ENCODE measurements at regions not wholly inside any gene's neighbourhood (a gene's known extent, or its start where the extent isn't known, plus 50 kb on each side); places are given as distances from the start of the nearest gene placed in this dataset.

DNA sequence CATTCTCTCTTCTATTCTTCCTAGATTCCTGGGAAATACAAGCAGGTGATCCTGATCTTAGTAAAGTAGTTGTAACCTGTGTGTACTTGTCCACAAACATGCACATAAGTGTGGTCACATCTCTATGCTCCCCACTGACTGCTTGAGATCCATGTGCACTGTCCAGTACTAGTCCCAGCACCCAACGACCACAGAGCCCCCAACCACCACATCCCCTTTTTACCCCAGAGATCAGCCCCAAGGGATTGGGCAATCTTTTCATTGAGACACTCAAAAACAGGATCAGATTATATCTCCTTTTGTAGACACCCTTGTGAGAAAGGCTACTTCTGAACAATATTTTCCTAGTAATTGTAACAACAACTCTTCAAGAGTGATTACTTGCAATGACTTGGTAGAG lies 240.6 kb downstream of the ACTL7B start:
- TF ChIP-seq POLR2A (IDR thresholded peaks at IDR 0.05) (no peak), EP300 (IDR thresholded peaks at IDR 0.05) (no peak), POLR2AphosphoS5 (IDR thresholded peaks at IDR 0.05) (no peak)
- TF ChIP-seq, protein P1, sequence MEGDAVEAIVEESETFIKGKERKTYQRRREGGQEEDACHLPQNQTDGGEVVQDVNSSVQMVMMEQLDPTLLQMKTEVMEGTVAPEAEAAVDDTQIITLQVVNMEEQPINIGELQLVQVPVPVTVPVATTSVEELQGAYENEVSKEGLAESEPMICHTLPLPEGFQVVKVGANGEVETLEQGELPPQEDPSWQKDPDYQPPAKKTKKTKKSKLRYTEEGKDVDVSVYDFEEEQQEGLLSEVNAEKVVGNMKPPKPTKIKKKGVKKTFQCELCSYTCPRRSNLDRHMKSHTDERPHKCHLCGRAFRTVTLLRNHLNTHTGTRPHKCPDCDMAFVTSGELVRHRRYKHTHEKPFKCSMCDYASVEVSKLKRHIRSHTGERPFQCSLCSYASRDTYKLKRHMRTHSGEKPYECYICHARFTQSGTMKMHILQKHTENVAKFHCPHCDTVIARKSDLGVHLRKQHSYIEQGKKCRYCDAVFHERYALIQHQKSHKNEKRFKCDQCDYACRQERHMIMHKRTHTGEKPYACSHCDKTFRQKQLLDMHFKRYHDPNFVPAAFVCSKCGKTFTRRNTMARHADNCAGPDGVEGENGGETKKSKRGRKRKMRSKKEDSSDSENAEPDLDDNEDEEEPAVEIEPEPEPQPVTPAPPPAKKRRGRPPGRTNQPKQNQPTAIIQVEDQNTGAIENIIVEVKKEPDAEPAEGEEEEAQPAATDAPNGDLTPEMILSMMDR (IDR thresholded peaks at IDR 0.05) = no peak
- ATAC-seq (ENCODE audit: low FRiP score in 2 of 2) = no peak
- no peaks in the 10 kb centered on the region for H3K27me3 ChIP-seq
- H3K36me3 ChIP-seq = no peaks in the 10 kb centered on the region
- no peak for DNase-seq
- H3K27ac ChIP-seq = no peak overlapping the region
- H3K4me1 ChIP-seq = no peaks in the 10 kb centered on the region
- H3K9me3 ChIP-seq = no peaks in the 10 kb centered on the region
- H3K4me3 ChIP-seq = no peak overlapping the region
- WGBS, 2 donors = 15 to 50% methylated on average over 1 of the region's 1 CpG

DNA sequence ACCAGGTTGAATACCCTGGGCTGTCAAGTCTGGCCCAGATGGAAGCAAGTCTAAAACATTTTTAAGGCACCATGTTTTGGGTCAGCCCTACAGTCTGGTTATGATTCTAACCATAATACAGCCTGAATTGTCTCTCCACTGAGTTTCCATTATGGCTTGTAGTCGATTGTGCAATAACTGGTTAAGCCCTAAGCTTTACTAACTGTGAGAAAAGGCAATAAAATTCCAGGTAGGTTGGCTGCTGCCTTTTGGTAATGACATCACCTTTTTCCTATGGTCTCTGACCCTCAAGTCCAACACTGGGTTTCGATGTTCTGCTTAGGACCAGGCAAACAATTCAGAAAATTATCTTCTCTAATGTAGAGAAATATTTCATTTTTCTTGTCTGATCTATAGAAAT lies 243.3 kb downstream of the ACTL7B start:
- Histone ChIP-seq H3K4me1 (no peaks in the 10 kb centered on the region), H3K4me3 (no peak overlapping the region), H3K9me3 (no peaks in the 10 kb centered on the region), H3K27me3 (no peaks in the 10 kb centered on the region), H3K27ac (no peak overlapping the region), H3K36me3 (no peaks in the 10 kb centered on the region)
- WGBS, 2 donors = 72 to 90% methylated on average over 2 of the region's 2 CpGs
- ATAC-seq (ENCODE audit: low FRiP score in 2 of 2) = no peak
- no peak for TF ChIP-seq POLR2A (IDR thresholded peaks at IDR 0.05)
- TF ChIP-seq, protein P1 (IDR thresholded peaks at IDR 0.05) = no peak
- DNase-seq = no peak

DNA sequence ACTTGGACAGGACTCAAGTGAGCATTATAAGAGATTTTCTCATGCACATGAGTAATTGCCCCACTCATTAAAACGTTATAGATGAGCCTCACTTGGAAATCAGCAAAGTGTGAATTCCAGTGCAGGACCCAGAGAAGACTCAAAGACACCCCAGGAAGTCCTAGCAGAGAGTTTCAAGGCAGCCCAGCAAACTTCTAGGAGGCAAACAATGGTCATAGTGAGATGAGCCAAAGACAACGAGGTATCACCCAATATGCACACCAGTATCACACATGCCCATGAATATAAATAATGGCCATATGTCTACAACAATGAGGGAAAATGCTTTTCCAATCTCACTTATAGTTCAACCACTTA lies 245.9 kb downstream of the ACTL7B start:
- H3K36me3 ChIP-seq = no peaks in the 10 kb centered on the region
- H3K4me3 ChIP-seq = no peak overlapping the region
- TF ChIP-seq POLR2AphosphoS5 (IDR thresholded peaks at IDR 0.05) (no peak), POLR2A (IDR thresholded peaks at IDR 0.05) (no peak), EP300 (IDR thresholded peaks at IDR 0.05) (no peak)
- TF ChIP-seq, protein P1 (IDR thresholded peaks at IDR 0.05) = no peak
- no peaks in the 10 kb centered on the region for H3K4me1 ChIP-seq
- no peaks in the 10 kb centered on the region for H3K27me3 ChIP-seq
- no peaks in the 10 kb centered on the region for H3K9me3 ChIP-seq
- H3K27ac ChIP-seq = no peak overlapping the region
- no peak for ATAC-seq (ENCODE audit: low FRiP score in 2 of 2)
- WGBS, 2 donors = 47 to 49% methylated on average over 2 of the region's 2 CpGs
- DNase-seq = no peak

DNA sequence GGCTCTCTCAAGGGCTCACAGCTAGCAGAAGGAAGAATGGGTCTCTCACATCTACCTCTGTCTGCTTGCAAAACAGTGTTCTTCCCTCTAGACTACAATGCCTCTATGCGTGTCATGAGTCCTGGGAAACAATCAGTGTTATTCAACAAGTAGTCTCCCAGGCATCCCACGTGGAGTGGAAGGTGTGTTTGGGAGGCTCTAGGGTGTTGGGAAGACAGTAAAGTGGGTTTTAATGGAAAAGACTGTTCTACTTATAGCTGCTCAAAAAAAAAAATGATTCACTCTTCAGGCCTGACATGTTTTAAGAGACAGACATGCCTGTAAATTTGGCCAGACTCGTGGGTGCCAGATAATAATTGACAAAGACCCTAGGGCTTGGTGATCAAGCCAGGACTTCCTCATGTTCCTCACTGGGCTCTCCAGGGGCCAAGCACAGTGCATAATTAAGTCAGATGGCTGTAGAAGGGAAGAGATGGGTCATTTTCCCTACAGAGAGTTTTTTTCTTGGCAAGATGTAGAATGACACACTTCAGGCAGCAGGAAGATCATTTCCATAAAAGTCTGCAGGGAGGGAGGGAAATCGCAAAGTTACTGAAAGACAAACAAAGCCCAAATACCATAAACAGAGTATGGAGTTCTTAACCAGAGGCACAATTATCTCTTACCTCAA lies 246.4 kb downstream of the ACTL7B start:
- no peak overlapping the region for H3K4me3 ChIP-seq
- H3K9me3 ChIP-seq = no peaks in the 10 kb centered on the region
- H3K4me1 ChIP-seq = no peaks in the 10 kb centered on the region
- H3K27me3 ChIP-seq = no peaks in the 10 kb centered on the region
- no peak for DNase-seq
- 62 to 69% methylated on average over 4 of the region's 4 CpGs for WGBS, 2 donors
- no peak for ATAC-seq (ENCODE audit: low FRiP score in 2 of 2)
- TF ChIP-seq, protein P1 (IDR thresholded peaks at IDR 0.05) = no peak
- TF ChIP-seq EP300 (IDR thresholded peaks at IDR 0.05) (no peak), POLR2A (IDR thresholded peaks at IDR 0.05) (no peak), POLR2AphosphoS5 (IDR thresholded peaks at IDR 0.05) (no peak)
- no peaks in the 10 kb centered on the region for H3K36me3 ChIP-seq
- no peak overlapping the region for H3K27ac ChIP-seq

DNA sequence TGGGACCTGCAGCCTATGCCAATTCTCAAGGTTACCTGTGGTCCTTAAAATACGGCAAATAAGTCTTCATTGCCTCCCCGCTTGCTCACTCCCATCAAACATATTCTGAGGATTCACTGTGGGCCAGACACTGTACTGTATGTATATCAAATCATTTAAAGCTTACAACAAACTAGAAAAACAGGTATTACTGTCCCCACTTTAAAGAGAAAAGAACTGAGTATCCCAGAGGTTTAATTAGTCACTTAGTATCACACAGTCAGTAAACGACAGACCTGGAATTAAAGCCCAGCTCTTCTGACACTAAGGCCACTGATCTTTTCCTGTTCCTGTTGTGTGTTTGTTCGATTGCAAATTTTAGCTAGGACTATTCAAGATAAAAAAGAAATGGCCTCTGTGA lies 248.2 kb downstream of the ACTL7B start:
- ATAC-seq (ENCODE audit: low FRiP score in 2 of 2) = no peak
- no peak overlapping the region for H3K4me3 ChIP-seq
- no peaks in the 10 kb centered on the region for H3K9me3 ChIP-seq
- H3K4me1 ChIP-seq = no peaks in the 10 kb centered on the region
- no peaks in the 10 kb centered on the region for H3K36me3 ChIP-seq
- 76% methylated on average over 4 of the region's 4 CpGs for WGBS, 2 donors
- TF ChIP-seq, protein P1 (IDR thresholded peaks at IDR 0.05) = no peak
- TF ChIP-seq POLR2A (IDR thresholded peaks at IDR 0.05) (no peak), EP300 (IDR thresholded peaks at IDR 0.05) (no peak), POLR2AphosphoS5 (IDR thresholded peaks at IDR 0.05) (no peak)
- H3K27ac ChIP-seq = no peak overlapping the region
- DNase-seq = no peak
- no peaks in the 10 kb centered on the region for H3K27me3 ChIP-seq
